ENCODE measurements at regions not wholly inside any gene's neighbourhood (a gene's known extent, or its start where the extent isn't known, plus 50 kb on each side); places are given as distances from the start of the nearest gene placed in this dataset.

DNA sequence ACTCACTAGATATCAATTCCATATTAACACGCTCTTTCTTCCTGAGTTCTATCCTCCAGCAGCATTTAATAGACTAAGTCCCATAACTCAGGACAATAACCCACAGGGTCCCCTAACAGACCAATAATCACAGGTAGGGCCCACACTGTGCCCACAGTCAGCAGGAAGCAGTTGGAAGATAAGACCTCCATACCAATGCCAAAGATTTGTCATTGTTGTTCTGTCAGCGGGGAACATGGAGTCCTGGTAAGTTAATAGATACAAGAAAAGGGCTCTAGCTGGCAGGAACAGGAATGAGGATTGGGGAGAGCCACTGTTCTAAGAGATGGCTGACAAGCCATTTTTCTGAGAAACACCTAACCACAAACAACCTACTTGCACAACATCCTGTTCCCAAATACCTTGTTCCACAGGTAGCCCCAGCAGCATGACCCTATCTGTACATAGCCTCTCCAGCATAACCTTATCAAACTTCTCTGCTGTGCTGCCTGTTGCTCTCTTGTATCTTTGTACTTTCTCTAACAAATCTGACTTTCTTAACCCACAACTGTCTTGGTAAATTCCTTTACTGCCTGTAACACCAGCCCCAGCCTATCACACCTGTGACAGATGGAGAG is 142.0 kb upstream of the KCNJ15 start:
- TF ChIP-seq, protein P1, sequence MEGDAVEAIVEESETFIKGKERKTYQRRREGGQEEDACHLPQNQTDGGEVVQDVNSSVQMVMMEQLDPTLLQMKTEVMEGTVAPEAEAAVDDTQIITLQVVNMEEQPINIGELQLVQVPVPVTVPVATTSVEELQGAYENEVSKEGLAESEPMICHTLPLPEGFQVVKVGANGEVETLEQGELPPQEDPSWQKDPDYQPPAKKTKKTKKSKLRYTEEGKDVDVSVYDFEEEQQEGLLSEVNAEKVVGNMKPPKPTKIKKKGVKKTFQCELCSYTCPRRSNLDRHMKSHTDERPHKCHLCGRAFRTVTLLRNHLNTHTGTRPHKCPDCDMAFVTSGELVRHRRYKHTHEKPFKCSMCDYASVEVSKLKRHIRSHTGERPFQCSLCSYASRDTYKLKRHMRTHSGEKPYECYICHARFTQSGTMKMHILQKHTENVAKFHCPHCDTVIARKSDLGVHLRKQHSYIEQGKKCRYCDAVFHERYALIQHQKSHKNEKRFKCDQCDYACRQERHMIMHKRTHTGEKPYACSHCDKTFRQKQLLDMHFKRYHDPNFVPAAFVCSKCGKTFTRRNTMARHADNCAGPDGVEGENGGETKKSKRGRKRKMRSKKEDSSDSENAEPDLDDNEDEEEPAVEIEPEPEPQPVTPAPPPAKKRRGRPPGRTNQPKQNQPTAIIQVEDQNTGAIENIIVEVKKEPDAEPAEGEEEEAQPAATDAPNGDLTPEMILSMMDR (IDR thresholded peaks at IDR 0.05; ENCODE audit: low read length), result no peak
- TF ChIP-seq EZH2 (optimal IDR thresholded peaks at IDR 0.05; ENCODE audit: low read depth, low read length) (no peak), EZH2phosphoT487 (IDR thresholded peaks at IDR 0.05; ENCODE audit: low read length) (no peak)
